ENCODE measurements at regions not wholly inside any gene's neighbourhood (a gene's known extent, or its start where the extent isn't known, plus 50 kb on each side); places are given as distances from the start of the nearest gene placed in this dataset.

GRCh38 chr14:98231210-98231609, 1040.8 kb downstream of the BCL11B start:
- Mint-ChIP-seq H3K4me3 (no peak overlapping the region), H3K9me3 (peaks cover 6% of the 10 kb centered on the region), H3K4me1 (no peaks in the 10 kb centered on the region), H3K27ac (no peak overlapping the region), H3K27me3 (no peaks in the 10 kb centered on the region), H3K36me3 (ENCODE audit: low read depth) (no peaks in the 10 kb centered on the region)
- intact Hi-C loops (cut with micrococcal nuclease) = no loop called here
- CTCF ChIA-PET = no interaction called here
- no peak for ATAC-seq (ENCODE audit: low read depth)
- DNase-seq = no peak
- POLR2A ChIA-PET = no interaction called here
- TF ChIP-seq, protein P1, sequence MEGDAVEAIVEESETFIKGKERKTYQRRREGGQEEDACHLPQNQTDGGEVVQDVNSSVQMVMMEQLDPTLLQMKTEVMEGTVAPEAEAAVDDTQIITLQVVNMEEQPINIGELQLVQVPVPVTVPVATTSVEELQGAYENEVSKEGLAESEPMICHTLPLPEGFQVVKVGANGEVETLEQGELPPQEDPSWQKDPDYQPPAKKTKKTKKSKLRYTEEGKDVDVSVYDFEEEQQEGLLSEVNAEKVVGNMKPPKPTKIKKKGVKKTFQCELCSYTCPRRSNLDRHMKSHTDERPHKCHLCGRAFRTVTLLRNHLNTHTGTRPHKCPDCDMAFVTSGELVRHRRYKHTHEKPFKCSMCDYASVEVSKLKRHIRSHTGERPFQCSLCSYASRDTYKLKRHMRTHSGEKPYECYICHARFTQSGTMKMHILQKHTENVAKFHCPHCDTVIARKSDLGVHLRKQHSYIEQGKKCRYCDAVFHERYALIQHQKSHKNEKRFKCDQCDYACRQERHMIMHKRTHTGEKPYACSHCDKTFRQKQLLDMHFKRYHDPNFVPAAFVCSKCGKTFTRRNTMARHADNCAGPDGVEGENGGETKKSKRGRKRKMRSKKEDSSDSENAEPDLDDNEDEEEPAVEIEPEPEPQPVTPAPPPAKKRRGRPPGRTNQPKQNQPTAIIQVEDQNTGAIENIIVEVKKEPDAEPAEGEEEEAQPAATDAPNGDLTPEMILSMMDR (IDR thresholded peaks at IDR 0.05) = no peak

DNA sequence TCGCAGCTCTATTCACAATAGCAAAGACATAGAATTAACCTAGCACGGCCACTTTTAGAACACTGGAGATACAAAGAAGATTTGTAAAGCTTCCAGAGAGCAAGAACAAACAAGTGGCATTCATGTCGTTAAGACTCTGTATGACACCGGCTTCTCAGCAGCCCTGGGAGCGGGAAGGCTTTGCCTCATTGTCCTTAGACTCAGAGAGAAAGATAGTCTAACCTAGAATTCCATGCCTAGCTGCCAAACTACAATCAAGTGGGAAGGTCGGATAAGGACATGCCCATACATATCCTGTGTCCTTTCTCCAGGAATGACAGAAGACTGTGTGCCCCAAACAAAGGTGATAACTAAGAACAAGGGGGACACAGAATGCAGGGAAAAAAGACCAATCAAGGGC, 1038.3 kb downstream of the BCL11B start:
- no peak for ATAC-seq (ENCODE audit: low read depth)
- H3K4me1 Mint-ChIP-seq = no peaks in the 10 kb centered on the region
- intact Hi-C loops (cut with micrococcal nuclease) = no loop called here
- H3K9me3 Mint-ChIP-seq = peaks cover 7% of the 10 kb centered on the region
- no peak overlapping the region for H3K27ac Mint-ChIP-seq
- no peaks in the 10 kb centered on the region for H3K36me3 Mint-ChIP-seq (ENCODE audit: low read depth)
- no peaks in the 10 kb centered on the region for H3K27me3 Mint-ChIP-seq
- ChIA-PET CTCF (no interaction called here), POLR2A (no interaction called here)
- DNase-seq = no peak
- H3K4me3 Mint-ChIP-seq = no peak overlapping the region
- TF ChIP-seq, protein P1 (IDR thresholded peaks at IDR 0.05) = no peak

- ATAC-seq (ENCODE audit: low read depth) (no peak), DNase-seq (no peak)
- H3K27me3 Mint-ChIP-seq = no peaks in the 10 kb centered on the region
- H3K27ac Mint-ChIP-seq = no peak overlapping the region
- intact Hi-C loops (cut with micrococcal nuclease) = no loop called here
- POLR2A ChIA-PET = no interaction called here
- H3K9me3 Mint-ChIP-seq = peaks cover 7% of the 10 kb centered on the region
- CTCF ChIA-PET = no interaction called here
- H3K36me3 Mint-ChIP-seq (ENCODE audit: low read depth) = no peaks in the 10 kb centered on the region
- TF ChIP-seq, protein P1 (IDR thresholded peaks at IDR 0.05) = no peak
- no peak overlapping the region for H3K4me3 Mint-ChIP-seq
- H3K4me1 Mint-ChIP-seq = no peaks in the 10 kb centered on the region
Observed at GRCh38 chr14:98234208-98234607, 1037.8 kb downstream of the BCL11B start.

DNA sequence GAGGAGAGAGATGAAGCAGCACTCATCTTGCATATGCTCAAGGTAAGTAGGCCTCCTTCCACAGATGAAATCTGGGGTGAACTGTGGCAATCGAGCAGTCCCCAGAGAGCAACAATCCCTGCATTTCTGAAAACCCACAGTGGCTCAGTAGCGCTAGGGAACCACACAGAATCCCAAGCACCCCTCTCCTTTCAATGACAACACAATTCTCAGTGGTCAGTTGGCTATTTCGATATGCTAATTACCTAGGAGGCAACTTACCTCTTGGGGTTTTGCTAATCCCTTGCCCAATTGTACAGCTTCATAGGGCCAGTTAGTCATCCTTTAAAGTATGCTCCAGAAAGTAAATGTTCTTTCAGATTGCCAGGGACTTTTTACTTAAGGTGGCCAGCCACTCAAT, 1035.7 kb downstream of the BCL11B start:
- Mint-ChIP-seq H3K4me1 (no peaks in the 10 kb centered on the region), H3K36me3 (ENCODE audit: low read depth) (no peaks in the 10 kb centered on the region), H3K9me3 (peaks cover 3% of the 10 kb centered on the region), H3K27me3 (no peaks in the 10 kb centered on the region), H3K27ac (no peak overlapping the region), H3K4me3 (no peak overlapping the region)
- ChIA-PET CTCF (no interaction called here), POLR2A (no interaction called here)
- DNase-seq = no peak
- no peak for ATAC-seq (ENCODE audit: low read depth)
- intact Hi-C loops (cut with micrococcal nuclease) = no loop called here
- TF ChIP-seq, protein P1 (IDR thresholded peaks at IDR 0.05) = no peak

- H3K36me3 Mint-ChIP-seq (ENCODE audit: low read depth) = no peaks in the 10 kb centered on the region
- ChIA-PET CTCF (no interaction called here), POLR2A (no interaction called here)
- no peaks in the 10 kb centered on the region for H3K4me1 Mint-ChIP-seq
- H3K27me3 Mint-ChIP-seq = no peaks in the 10 kb centered on the region
- intact Hi-C loops (cut with micrococcal nuclease) = no loop called here
- H3K4me3 Mint-ChIP-seq = no peak overlapping the region
- H3K9me3 Mint-ChIP-seq = peaks cover 3% of the 10 kb centered on the region
- H3K27ac Mint-ChIP-seq = no peak overlapping the region
- TF ChIP-seq, protein P1 (IDR thresholded peaks at IDR 0.05) = no peak
- no peak for DNase-seq
- ATAC-seq (ENCODE audit: low read depth) = no peak
Observed at GRCh38 chr14:98237939-98238338, 1034.1 kb downstream of the BCL11B start.

Measured in activated B cell treated with CpG ODN at 0.5 μM for 24 hours (primary cell).